ENCODE measurements at regions not wholly inside any gene's neighbourhood (a gene's known extent, or its start where the extent isn't known, plus 50 kb on each side); places are given as distances from the start of the nearest gene placed in this dataset.
A peak's percentile ranks its signal among the peaks of the same experiment; 100 is the strongest.

DNA sequence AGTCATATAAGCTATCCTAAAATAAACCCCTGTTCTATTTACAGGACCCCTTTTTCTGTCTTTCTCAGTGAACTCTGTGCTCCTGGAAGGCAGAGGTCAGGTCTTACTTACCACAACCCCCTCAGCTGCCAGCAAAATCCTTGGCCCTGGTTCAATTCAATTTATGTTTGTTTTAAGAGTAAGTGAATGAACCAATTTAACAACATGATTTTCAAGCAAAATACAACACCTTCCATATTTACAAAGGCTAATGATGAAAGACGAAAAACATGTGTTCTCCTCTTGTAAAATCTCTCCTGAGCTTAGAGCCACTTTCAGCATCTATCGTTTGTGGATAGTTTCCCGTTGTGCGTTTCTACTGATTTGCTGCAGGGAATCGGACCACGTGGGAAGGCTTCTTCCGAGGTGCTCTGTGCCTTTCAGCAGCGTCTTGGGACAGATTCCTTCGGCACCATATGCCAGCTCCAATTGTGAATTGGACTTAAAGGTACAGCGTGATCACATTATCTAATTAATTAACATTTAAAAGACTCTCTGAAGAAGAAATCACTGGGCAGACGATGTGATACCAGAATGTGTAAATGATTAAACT is 411.7 kb downstream of the IRS2 start:
- H3K27ac Mint-ChIP-seq, result no peak overlapping the region

GRCh38 chr13:109372666-109373065 is 413.7 kb downstream of the IRS2 start:
- no peak overlapping the region for H3K4me3 Mint-ChIP-seq
- H3K9me3 Mint-ChIP-seq, result no peaks in the 10 kb centered on the region
- H3K36me3 Mint-ChIP-seq, result no peaks in the 10 kb centered on the region
- H3K4me1 Mint-ChIP-seq, result no peaks in the 10 kb centered on the region
- no peaks in the 10 kb centered on the region for H3K27me3 Mint-ChIP-seq
- H3K27ac Mint-ChIP-seq, result peak overlapping the region in 1 of 3 donors; percentile 83

More for the DNA sequence above, 411.7 kb downstream of the IRS2 start:
- Mint-ChIP-seq H3K9me3 (no peaks in the 10 kb centered on the region), H3K4me3 (no peak overlapping the region), H3K27me3 (no peaks in the 10 kb centered on the region), H3K4me1 (no peaks in the 10 kb centered on the region), H3K36me3 (no peaks in the 10 kb centered on the region)

DNA sequence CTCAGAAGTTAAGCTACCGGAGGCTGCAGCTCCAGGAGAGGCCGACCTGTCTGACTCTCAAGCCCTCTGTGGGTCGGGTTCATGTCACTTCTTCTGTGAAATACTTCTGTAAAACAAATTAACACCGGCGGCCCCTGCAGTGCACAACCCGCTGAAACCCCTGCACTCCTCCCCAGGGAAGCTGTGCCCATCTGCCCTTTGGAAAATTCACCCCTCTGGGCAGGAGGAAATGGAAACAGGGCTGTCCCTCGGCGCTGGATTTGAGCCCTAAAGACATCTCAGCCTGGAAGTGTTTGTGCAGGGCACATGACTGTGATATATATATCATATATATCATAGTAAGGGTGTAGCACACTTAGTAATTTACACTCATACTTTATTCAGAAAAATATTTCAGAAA is 415.3 kb downstream of the IRS2 start:
- Mint-ChIP-seq H3K4me1 (no peaks in the 10 kb centered on the region), H3K4me3 (no peak overlapping the region), H3K9me3 (peaks cover 0 to 2% (median 0%) of the 10 kb centered on the region in 3 donors), H3K27me3 (no peaks in the 10 kb centered on the region), H3K27ac (no peak overlapping the region), H3K36me3 (no peaks in the 10 kb centered on the region)

- peaks cover 0 to 5% (median 0%) of the 10 kb centered on the region in 3 donors for H3K9me3 Mint-ChIP-seq
- no peak overlapping the region for H3K4me3 Mint-ChIP-seq
- no peaks in the 10 kb centered on the region for H3K4me1 Mint-ChIP-seq
- H3K27me3 Mint-ChIP-seq, result no peaks in the 10 kb centered on the region
- no peak overlapping the region for H3K27ac Mint-ChIP-seq
- H3K36me3 Mint-ChIP-seq, result no peaks in the 10 kb centered on the region
Observed at GRCh38 chr13:109370496-109370895, 415.9 kb downstream of the IRS2 start.

GRCh38 chr13:109369353-109370052 is 416.9 kb downstream of the IRS2 start:
- no peak overlapping the region for H3K4me3 Mint-ChIP-seq
- no peaks in the 10 kb centered on the region for H3K36me3 Mint-ChIP-seq
- no peaks in the 10 kb centered on the region for H3K4me1 Mint-ChIP-seq
- no peak overlapping the region for H3K27ac Mint-ChIP-seq
- H3K27me3 Mint-ChIP-seq, result no peaks in the 10 kb centered on the region
- H3K9me3 Mint-ChIP-seq, result peaks cover 0 to 5% (median 0%) of the 10 kb centered on the region in 3 donors

DNA sequence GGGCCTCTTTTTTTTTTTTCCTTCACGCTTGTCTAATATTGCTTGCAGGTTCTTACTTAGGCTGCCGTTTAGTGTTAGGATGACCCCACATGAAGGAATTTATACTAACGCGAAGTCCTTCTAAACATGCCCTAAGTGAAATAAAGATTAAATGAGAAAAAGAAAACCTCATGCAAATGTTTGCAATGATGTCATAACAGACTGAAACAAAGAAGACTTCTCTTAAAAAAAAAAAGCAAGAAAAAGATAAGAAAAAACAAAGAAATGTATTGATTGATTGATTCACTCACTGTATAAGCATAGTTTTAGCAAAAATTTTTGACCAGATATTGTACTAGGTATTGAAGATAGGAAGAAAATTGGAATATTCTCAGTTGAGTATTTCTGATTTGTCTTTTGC is 418.2 kb downstream of the IRS2 start:
- H3K4me1 Mint-ChIP-seq, result no peaks in the 10 kb centered on the region
- peaks cover 0 to 5% (median 0%) of the 10 kb centered on the region in 3 donors for H3K9me3 Mint-ChIP-seq
- no peak overlapping the region for H3K27ac Mint-ChIP-seq
- no peaks in the 10 kb centered on the region for H3K36me3 Mint-ChIP-seq
- H3K27me3 Mint-ChIP-seq, result no peaks in the 10 kb centered on the region
- no peak overlapping the region for H3K4me3 Mint-ChIP-seq

DNA sequence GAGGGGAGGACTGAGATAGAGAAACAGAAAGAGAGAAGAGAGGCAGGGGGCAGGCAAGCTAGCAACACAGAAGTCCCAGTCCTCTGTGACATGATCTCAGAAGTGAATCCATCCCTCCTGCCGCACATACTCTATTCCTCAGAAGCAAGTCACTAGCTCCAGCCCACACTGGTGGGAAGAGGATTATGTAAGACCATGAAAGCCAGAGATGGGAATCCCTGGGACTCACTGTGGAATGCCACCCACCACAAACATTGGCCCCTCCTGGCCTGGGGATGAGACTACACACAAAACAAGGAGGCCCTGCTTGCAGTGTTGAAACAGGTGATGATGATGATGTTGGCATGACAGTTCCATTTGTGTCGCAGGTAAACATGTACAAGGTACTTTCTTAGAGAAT is 419.9 kb downstream of the IRS2 start:
- Mint-ChIP-seq H3K27ac (no peak overlapping the region), H3K4me1 (no peaks in the 10 kb centered on the region), H3K9me3 (peaks cover 0 to 5% (median 0%) of the 10 kb centered on the region in 3 donors), H3K4me3 (no peak overlapping the region), H3K36me3 (no peaks in the 10 kb centered on the region), H3K27me3 (no peaks in the 10 kb centered on the region)

DNA sequence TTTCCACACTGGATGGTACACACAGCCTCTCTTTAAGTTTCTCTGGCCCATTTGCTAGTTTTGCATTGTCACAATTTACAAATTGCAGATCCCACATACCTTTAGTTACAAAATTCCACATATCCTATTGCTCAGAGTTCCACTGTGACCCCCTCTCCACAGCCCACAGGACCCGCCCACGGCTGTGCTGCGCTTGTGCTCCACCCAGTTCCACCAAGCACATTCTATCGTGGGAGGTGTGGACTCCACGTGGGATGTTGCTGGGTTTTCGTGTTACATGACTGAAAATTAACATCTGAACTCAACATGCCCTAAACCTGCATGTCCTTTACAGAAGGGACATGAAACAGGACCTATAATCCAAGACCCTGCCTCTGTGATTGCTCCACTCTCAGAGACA is 423.0 kb downstream of the IRS2 start:
- H3K4me1 Mint-ChIP-seq, result no peaks in the 10 kb centered on the region
- H3K4me3 Mint-ChIP-seq, result no peak overlapping the region
- H3K27ac Mint-ChIP-seq, result no peak overlapping the region
- no peaks in the 10 kb centered on the region for H3K27me3 Mint-ChIP-seq
- H3K36me3 Mint-ChIP-seq, result no peaks in the 10 kb centered on the region
- peaks cover 0 to 5% (median 0%) of the 10 kb centered on the region in 3 donors for H3K9me3 Mint-ChIP-seq

DNA sequence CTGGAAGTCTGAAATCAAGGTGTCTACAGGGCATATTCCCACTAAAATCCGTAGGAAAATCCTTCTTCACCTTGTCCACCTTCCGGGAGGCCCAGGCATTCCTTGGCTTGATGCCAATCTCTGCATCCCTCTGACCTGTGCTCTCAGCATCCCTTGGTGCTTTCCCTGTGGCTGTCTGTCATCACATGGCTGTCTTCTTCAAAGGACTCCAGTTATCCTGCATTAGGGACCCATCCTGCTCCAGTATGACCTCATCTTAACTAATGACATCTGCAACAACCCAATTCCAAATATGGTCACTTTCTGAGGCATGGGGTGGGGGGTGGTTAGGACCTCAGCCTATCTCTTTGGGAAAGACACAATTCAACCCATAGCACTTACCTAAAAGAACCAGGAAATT is 423.8 kb downstream of the IRS2 start:
- Mint-ChIP-seq H3K4me3 (no peak overlapping the region), H3K27ac (no peak overlapping the region), H3K27me3 (no peaks in the 10 kb centered on the region), H3K4me1 (no peaks in the 10 kb centered on the region), H3K9me3 (peaks cover 0 to 5% (median 0%) of the 10 kb centered on the region in 3 donors), H3K36me3 (no peaks in the 10 kb centered on the region)

- H3K27me3 Mint-ChIP-seq, result no peaks in the 10 kb centered on the region
- H3K4me1 Mint-ChIP-seq, result no peaks in the 10 kb centered on the region
- H3K27ac Mint-ChIP-seq, result peak overlapping the region in 1 of 3 donors; percentile 15
Observed at GRCh38 chr13:109361562-109362289, 424.7 kb downstream of the IRS2 start.

GRCh38 chr13:109357751-109358471 is 428.5 kb downstream of the IRS2 start:
- no peaks in the 10 kb centered on the region for H3K36me3 Mint-ChIP-seq
- no peaks in the 10 kb centered on the region for H3K9me3 Mint-ChIP-seq
- H3K27ac Mint-ChIP-seq, result no peak overlapping the region
- H3K27me3 Mint-ChIP-seq, result no peaks in the 10 kb centered on the region
- H3K4me1 Mint-ChIP-seq, result no peaks in the 10 kb centered on the region
- H3K4me3 Mint-ChIP-seq, result no peak overlapping the region

More at GRCh38 chr13:109361562-109362289, 424.7 kb downstream of the IRS2 start:
- Mint-ChIP-seq H3K4me3 (no peak overlapping the region), H3K9me3 (peaks cover 0 to 5% (median 0%) of the 10 kb centered on the region in 3 donors), H3K36me3 (no peaks in the 10 kb centered on the region)

DNA sequence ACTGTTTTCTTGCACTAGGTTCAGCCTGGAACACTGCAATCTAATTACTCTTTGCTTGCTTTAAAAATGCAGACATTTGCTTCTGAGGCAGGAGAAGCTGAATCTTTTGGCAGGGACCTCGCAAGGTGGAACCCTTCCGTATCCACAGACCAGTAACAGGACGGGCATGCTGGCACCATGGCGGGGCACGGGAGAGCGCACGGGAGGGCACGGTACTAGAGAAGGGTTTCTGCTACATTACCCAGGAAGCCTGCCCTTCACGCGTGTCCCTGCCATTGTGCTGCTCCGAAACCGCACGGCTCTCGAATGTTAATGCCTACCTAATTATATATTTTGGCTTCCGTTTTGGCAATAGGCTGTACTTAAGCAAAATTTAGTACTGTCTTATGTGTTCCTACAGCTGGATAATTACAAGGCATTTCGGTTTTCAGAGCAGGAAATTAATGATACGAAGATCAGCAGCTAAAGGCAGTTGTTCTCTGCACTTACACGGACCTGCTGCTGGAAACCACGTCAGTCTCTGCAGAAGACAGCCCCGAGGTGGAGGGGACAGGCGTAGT is 430.4 kb downstream of the IRS2 start:
- no peaks in the 10 kb centered on the region for H3K4me1 Mint-ChIP-seq
- H3K9me3 Mint-ChIP-seq, result no peaks in the 10 kb centered on the region
- no peak overlapping the region for H3K4me3 Mint-ChIP-seq
- no peaks in the 10 kb centered on the region for H3K27me3 Mint-ChIP-seq
- H3K27ac Mint-ChIP-seq, result no peak overlapping the region
- H3K36me3 Mint-ChIP-seq, result no peaks in the 10 kb centered on the region

DNA sequence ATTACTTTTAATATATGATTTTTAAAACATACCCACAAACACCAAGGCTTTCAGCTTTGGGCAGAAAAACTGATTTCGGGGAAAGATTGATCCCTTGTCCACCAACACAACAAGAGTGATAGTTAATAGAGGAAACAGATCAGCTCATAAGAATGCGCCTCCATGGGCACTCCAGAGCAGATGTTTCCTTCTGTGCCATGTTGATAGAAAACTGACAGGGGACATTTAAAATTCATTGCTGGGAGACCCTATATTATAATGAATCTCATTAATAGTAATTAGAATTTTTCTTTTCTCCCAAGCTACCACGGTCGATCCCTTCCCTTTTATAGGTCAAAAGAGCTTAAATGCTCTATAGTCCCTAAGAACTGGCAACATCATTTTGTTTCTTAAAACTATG is 431.2 kb downstream of the IRS2 start:
- Mint-ChIP-seq H3K4me3 (no peak overlapping the region), H3K27me3 (no peaks in the 10 kb centered on the region), H3K4me1 (no peaks in the 10 kb centered on the region), H3K9me3 (no peaks in the 10 kb centered on the region), H3K27ac (no peak overlapping the region), H3K36me3 (no peaks in the 10 kb centered on the region)

- H3K4me1 Mint-ChIP-seq, result no peaks in the 10 kb centered on the region
- H3K36me3 Mint-ChIP-seq, result no peaks in the 10 kb centered on the region
- no peak overlapping the region for H3K4me3 Mint-ChIP-seq
- no peak overlapping the region for H3K27ac Mint-ChIP-seq
- H3K9me3 Mint-ChIP-seq, result peaks cover 0 to 2% (median 0%) of the 10 kb centered on the region in 3 donors
- H3K27me3 Mint-ChIP-seq, result peaks cover under 1% of the 10 kb centered on the region
Observed at GRCh38 chr13:109351236-109351635, 435.1 kb downstream of the IRS2 start.
